SK-N-SH (cell line): ENCODE measurements at regions not wholly inside any gene's neighbourhood (a gene's known extent, or its start where the extent isn't known, plus 50 kb on each side); places are given as distances from the start of the nearest gene placed in this dataset.
"Not testable (repeated sequence)": the region's sequence is repeated elsewhere in the genome, so short reads cannot be mapped to it uniquely, and the experiment has no call there.

Experiments
- CTCF ChIA-PET: fragments of 300-600, 350-600 bp; formaldehyde crosslinking; extraction: SDS; loops from one replicate; lab custom pipeline; 2021; lab: Yijun Ruan, JAX
- POLR2A ChIA-PET: fragments of 350-600 bp; sonication (Branson Sonifier 250); formaldehyde crosslinking; extraction: SDS; loops from one replicate; lab custom pipeline; 2020; ENCODE audit warnings: antibody characterized with exemption, inconsistent platforms; lab: Yijun Ruan, JAX
- DNase-seq: peaks from one replicate; pipeline ENCODE4 v3.0.0; 2012
- H2AFZ ChIP-seq: fragments of 200-600 bp; sonication (generic); 2 replicates; pipeline ENCODE4 v1.8.1; 2016; ENCODE audit warnings: antibody characterized with exemption, mild to moderate bottlenecking, low read depth
- H3F3A ChIP-seq: fragments of 200-600 bp; sonication (generic); replicated peaks from 2 replicates; pipeline ENCODE3; 2016; ENCODE audit warnings: antibody characterized with exemption, mild to moderate bottlenecking; ENCODE audit not compliant: insufficient read depth
- H3K27ac ChIP-seq, 2 experiments: fragments of 200-500 bp in 1 of 2; fragments of 200-600 bp in 1 of 2; sonication (Bioruptor generic) in 1 of 2; sonication (generic), shearing (Covaris generic) in 1 of 2; 2 replicates each; pipeline versions ENCODE4 v1.5.1 to v1.6.1; 2014 to 2016; ENCODE audit warnings: low read depth in 2 of 2, inconsistent platforms in 1 of 2, low read length in 1 of 2, mild to moderate bottlenecking in 1 of 2, mixed read lengths in 1 of 2
- H3K27me3 ChIP-seq: fragments of 200-600 bp; sonication (generic), shearing (Covaris generic); 2 replicates; pipeline ENCODE4 v1.6.1; 2016; ENCODE audit warnings: mixed run types; ENCODE audit not compliant: insufficient read depth
- H3K36me3 ChIP-seq, 2 experiments: fragments of 200-500 bp in 1 of 2; fragments of 200-600 bp in 1 of 2; sonication (Bioruptor generic) in 1 of 2; sonication (generic) in 1 of 2; replicated peaks in 1 of 2; 2 replicates each; pipeline versions ENCODE3 to v1.5.1; 2014 to 2016; ENCODE audit warnings: low read length in 1 of 2, mild to moderate bottlenecking in 1 of 2; ENCODE audit not compliant: insufficient read depth in 2 of 2, control insufficient read depth in 1 of 2
- H3K4me1 ChIP-seq, 2 experiments: fragments of 200-500 bp in 1 of 2; fragments of 200-600 bp in 1 of 2; sonication (Bioruptor generic) in 1 of 2; sonication (generic), shearing (Covaris generic) in 1 of 2; 2 replicates each; pipeline versions ENCODE4 v1.5.1 to v1.6.1; 2014 to 2016; ENCODE audit warnings: low read depth in 1 of 2, low read length in 1 of 2, mixed run types in 1 of 2; ENCODE audit not compliant: insufficient read depth in 2 of 2, control insufficient read depth in 1 of 2
- H3K4me2 ChIP-seq: fragments of 200-600 bp; sonication (generic), shearing (Covaris generic); 2 replicates; pipeline ENCODE4 v1.6.1; 2017; ENCODE audit warnings: mixed run types
- H3K4me3 ChIP-seq, 2 experiments: fragments of 200-500 bp in 1 of 2; fragments of 200-600 bp in 1 of 2; sonication (Bioruptor generic) in 1 of 2; sonication (generic), shearing (Covaris generic) in 1 of 2; 2 replicates each; pipeline versions ENCODE4 v1.5.1 to v1.8.1; 2014 to 2016; ENCODE audit warnings: low read depth in 2 of 2, inconsistent platforms in 1 of 2, low read length in 1 of 2, mild to moderate bottlenecking in 1 of 2, mixed read lengths in 1 of 2, moderate library complexity in 1 of 2
- H3K79me2 ChIP-seq: fragments of 200-600 bp; sonication (generic); 2 replicates; pipeline ENCODE4 v1.8.1; 2017; ENCODE audit warnings: mild to moderate bottlenecking; ENCODE audit not compliant: insufficient read depth
- H3K9ac ChIP-seq: fragments of 200-600 bp; sonication (generic); 2 replicates; pipeline ENCODE4 v1.6.1; 2017; ENCODE audit warnings: mixed run types
- H3K9me2 ChIP-seq: fragments of 200-600 bp; sonication (generic); 2 replicates; pipeline ENCODE4 v1.6.1; 2017; ENCODE audit warnings: mixed run types
- H3K9me3 ChIP-seq: fragments of 200-600 bp; sonication (generic); 2 replicates; pipeline ENCODE4 v1.6.1; 2017; ENCODE audit warnings: mixed run types, mild to moderate bottlenecking, moderate library complexity
- H4K20me1 ChIP-seq: fragments of 200-600 bp; sonication (generic); 2 replicates; pipeline ENCODE4 v1.6.1; 2017; ENCODE audit warnings: mild to moderate bottlenecking, mixed run types; ENCODE audit not compliant: insufficient read depth
- CHD2 ChIP-seq: fragments of 150-350 bp; IDR thresholded peaks from 2 replicates; pipeline ENCODE4 v1.6.1; 2018; ENCODE audit warnings: low read length; ENCODE audit not compliant: partially characterized antibody
- ELF1 ChIP-seq: IDR thresholded peaks from 2 replicates; pipeline ENCODE4 v1.4.0; 2012
- EP300 ChIP-seq, 2 experiments: IDR thresholded peaks; 2 replicates each; pipeline versions ENCODE4 v1.4.0 to v1.6.1; 2012; ENCODE audit warnings: borderline replicate concordance in 1 of 2, low read depth in 1 of 2, low read length in 1 of 2
- EZH2phosphoT487 ChIP-seq: fragments of 200-600 bp; sonication (generic); IDR thresholded peaks from 2 replicates; pipeline ENCODE4 v1.6.1; 2017; ENCODE audit warnings: low read depth, mixed run types, mild to moderate bottlenecking, antibody characterized with exemption, moderate library complexity, borderline replicate concordance
- FOSL2 ChIP-seq: IDR thresholded peaks from 2 replicates; pipeline ENCODE4 v1.4.0; 2012; ENCODE audit warnings: low read depth, mild to moderate bottlenecking, moderate library complexity, borderline replicate concordance
- FOXM1 ChIP-seq: IDR thresholded peaks from 2 replicates; pipeline ENCODE4 v1.4.0; 2012; ENCODE audit warnings: low read depth, mild to moderate bottlenecking
- NRF1 ChIP-seq: IDR thresholded peaks from 2 replicates; pipeline ENCODE4 v1.6.1; 2012; ENCODE audit warnings: low read depth, mild to moderate bottlenecking, low read length
- RCOR1 ChIP-seq: fragments of 150-350 bp; IDR thresholded peaks from 2 replicates; pipeline ENCODE4 v1.6.1; 2017; ENCODE audit warnings: antibody characterized with exemption, low read length
- SIN3A ChIP-seq: IDR thresholded peaks from 2 replicates; pipeline ENCODE4 v1.6.1; 2012; ENCODE audit warnings: low read depth, mild to moderate bottlenecking, low read length, moderate library complexity, borderline replicate concordance
- TCF12 ChIP-seq: IDR thresholded peaks from 2 replicates; pipeline ENCODE4 v1.4.0; 2012
- WGBS: methylation state at CpG from one replicate; pipeline ENCODE4 v1.1.6; 2017; ENCODE audit warnings: low lambda C conversion rate; 5-methylcytosine and 5-hydroxymethylcytosine counted together
- TF ChIP-seq, protein P1 (sequence below): fragments of 200-600 bp; sonication (generic); IDR thresholded peaks from 2 replicates; pipeline ENCODE4 v1.6.1; 2017; ENCODE audit warnings: antibody characterized with exemption, mild to moderate bottlenecking, moderate library complexity
- TF ChIP-seq, protein P2 (sequence below): IDR thresholded peaks from 2 replicates; pipeline ENCODE4 v1.4.0; 2012; ENCODE audit warnings: low read depth

DNA sequence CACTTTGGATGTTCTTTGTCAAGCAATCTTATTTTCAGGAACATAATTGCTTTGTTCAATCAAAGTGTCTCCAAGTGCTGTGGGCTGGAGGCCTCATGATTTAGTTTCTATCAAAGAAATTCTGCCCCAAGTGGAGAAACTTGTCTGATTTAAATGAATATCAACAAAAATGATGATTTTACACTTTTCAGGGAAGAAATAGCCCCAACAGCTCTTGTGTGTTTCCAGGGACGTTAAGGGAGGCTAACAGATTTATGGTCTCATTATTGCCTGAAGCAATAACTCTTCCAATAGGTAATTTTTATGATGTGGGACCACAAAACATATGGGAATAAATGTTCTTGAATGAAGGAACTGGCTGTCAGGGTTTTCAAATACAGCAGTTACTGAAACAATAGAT lies 699.1 kb downstream of the FAM181B start:
- no peak overlapping the region for H3K27ac ChIP-seq
- no peak overlapping the region for H3K9ac ChIP-seq
- ChIA-PET POLR2A (no interaction called here), CTCF (interaction anchor here (0.7 kb wide), 1 partner anchor 350 kb away, joined by 3 read pairs; no protein-coding TSS in a partner anchor)
- no peaks in the 10 kb centered on the region for H3K9me2 ChIP-seq
- H3K9me3 ChIP-seq, result no peaks in the 10 kb centered on the region
- H3F3A ChIP-seq, result no peaks in the 10 kb centered on the region
- DNase-seq, result no peak
- no peaks in the 10 kb centered on the region for H4K20me1 ChIP-seq
- no peak overlapping the region for H3K4me3 ChIP-seq
- no peaks in the 10 kb centered on the region for H3K79me2 ChIP-seq
- no peaks in the 10 kb centered on the region for H3K27me3 ChIP-seq
- TF ChIP-seq, protein P1, sequence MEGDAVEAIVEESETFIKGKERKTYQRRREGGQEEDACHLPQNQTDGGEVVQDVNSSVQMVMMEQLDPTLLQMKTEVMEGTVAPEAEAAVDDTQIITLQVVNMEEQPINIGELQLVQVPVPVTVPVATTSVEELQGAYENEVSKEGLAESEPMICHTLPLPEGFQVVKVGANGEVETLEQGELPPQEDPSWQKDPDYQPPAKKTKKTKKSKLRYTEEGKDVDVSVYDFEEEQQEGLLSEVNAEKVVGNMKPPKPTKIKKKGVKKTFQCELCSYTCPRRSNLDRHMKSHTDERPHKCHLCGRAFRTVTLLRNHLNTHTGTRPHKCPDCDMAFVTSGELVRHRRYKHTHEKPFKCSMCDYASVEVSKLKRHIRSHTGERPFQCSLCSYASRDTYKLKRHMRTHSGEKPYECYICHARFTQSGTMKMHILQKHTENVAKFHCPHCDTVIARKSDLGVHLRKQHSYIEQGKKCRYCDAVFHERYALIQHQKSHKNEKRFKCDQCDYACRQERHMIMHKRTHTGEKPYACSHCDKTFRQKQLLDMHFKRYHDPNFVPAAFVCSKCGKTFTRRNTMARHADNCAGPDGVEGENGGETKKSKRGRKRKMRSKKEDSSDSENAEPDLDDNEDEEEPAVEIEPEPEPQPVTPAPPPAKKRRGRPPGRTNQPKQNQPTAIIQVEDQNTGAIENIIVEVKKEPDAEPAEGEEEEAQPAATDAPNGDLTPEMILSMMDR, result 0 out of 2 replicates have a peak, but pooled peaks have one; percentile 8
- no peak for TF ChIP-seq TCF12
- WGBS, result 5% methylated on average over 1 of the region's 1 CpG
- no peaks in the 10 kb centered on the region for H3K36me3 ChIP-seq
- H2AFZ ChIP-seq, result no peak overlapping the region
- no peak overlapping the region for H3K4me2 ChIP-seq
- no peaks in the 10 kb centered on the region for H3K4me1 ChIP-seq

DNA sequence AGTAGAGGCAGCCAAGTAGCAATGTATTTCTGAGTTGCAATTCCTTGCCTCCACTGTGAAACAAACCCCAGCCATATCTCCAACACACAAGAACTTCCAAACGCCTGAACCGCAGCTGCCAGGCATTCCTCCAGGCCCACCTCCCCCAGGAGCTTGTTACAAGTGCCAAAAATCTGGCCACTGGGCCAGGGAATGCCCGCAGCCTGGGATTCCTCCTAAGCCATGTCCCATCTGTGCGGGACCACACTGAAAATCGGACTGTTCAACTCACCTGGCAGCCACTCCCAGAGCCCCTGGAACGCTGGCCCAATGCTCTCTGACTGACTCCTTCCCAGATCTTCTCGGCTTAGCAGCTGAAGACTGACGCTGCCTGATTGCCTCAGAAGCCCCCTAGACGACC lies 706.3 kb downstream of the FAM181B start:
- DNase-seq, H3F3A ChIP-seq, H3K4me2 ChIP-seq, H3K27me3 ChIP-seq, H2AFZ ChIP-seq, H3K9me2 ChIP-seq, H3K36me3 ChIP-seq, H3K4me3 ChIP-seq, POLR2A ChIA-PET, H3K9ac ChIP-seq, H3K27ac ChIP-seq, H3K4me1 ChIP-seq, H3K9me3 ChIP-seq, H3K79me2 ChIP-seq, H4K20me1 ChIP-seq, CTCF ChIA-PET: not testable (repeated sequence)
- WGBS, result 38% methylated on average over 7 of the region's 9 CpGs

DNA sequence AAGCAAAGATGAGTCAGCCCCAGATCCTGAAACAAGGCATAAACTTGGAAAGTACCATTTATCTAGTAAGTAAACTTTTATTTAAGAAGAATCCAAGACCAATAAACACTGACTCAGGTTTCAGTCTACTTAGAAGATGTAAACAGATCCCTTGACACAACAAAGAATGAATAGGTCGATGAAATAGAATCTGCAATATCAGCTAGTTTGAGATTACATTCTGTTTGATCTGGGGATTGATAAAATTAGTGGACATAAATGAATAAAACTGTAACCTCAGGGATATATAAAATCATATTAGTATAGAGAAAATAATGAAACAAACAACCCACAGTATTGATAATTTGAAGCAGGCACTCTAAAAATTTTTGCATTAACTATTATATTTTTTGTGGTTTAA lies 708.9 kb downstream of the FAM181B start:
- H3K4me3 ChIP-seq, result no peak overlapping the region
- H3K4me2 ChIP-seq, result no peak overlapping the region
- CTCF ChIA-PET, result no interaction called here
- H3F3A ChIP-seq, result no peaks in the 10 kb centered on the region
- POLR2A ChIA-PET, result no interaction called here
- H3K9ac ChIP-seq, result no peak overlapping the region
- H3K9me2 ChIP-seq, result no peaks in the 10 kb centered on the region
- H3K27ac ChIP-seq, result no peak overlapping the region
- H3K79me2 ChIP-seq, result no peaks in the 10 kb centered on the region
- no peaks in the 10 kb centered on the region for H4K20me1 ChIP-seq
- H3K27me3 ChIP-seq, result no peaks in the 10 kb centered on the region
- DNase-seq, result no peak
- H3K9me3 ChIP-seq, result no peaks in the 10 kb centered on the region
- no peaks in the 10 kb centered on the region for H3K36me3 ChIP-seq
- TF ChIP-seq ELF1, result no peak
- TF ChIP-seq NRF1, result no peak
- TF ChIP-seq SIN3A, result no peak
- TF ChIP-seq FOXM1, result no peak
- no peak for TF ChIP-seq EP300 (IDR thresholded peaks at IDR 0.05; ENCODE audit: borderline replicate concordance in 1 of 2, low read depth in 1 of 2, low read length in 1 of 2)
- no peak for TF ChIP-seq CHD2
- no peak for TF ChIP-seq RCOR1
- no peak for TF ChIP-seq FOSL2
- TF ChIP-seq, protein P1, result no peak
- TF ChIP-seq, protein P2, sequence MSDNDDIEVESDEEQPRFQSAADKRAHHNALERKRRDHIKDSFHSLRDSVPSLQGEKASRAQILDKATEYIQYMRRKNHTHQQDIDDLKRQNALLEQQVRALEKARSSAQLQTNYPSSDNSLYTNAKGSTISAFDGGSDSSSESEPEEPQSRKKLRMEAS, result no peak
- TF ChIP-seq EZH2phosphoT487, result no peak
- no peaks in the 10 kb centered on the region for H3K4me1 ChIP-seq
- H2AFZ ChIP-seq, result no peak overlapping the region
- 7% methylated on average over 1 of the region's 1 CpG for WGBS
